A549 (cell line): ENCODE measurements at regions not wholly inside any gene's neighbourhood (a gene's known extent, or its start where the extent isn't known, plus 50 kb on each side); places are given as distances from the start of the nearest gene placed in this dataset.

Source experiments
- ATAC-seq, 2 experiments: fragments of 200-7000 bp in 1 of 2; fragments of >200 bp in 1 of 2; cut with Nextera tagmentation in 1 of 2; cut with Tn5 transposase in 1 of 2; 3 replicates each; pipeline versions ENCODE4 v1.8.0 to v1.9.1; 2018 to 2020; ENCODE audit warnings: mild to moderate bottlenecking in 1 of 2, moderate library complexity in 1 of 2
- CTCF ChIA-PET: fragments of 300-600 bp; sonication (Branson Sonifier 250); formaldehyde crosslinking; extraction: SDS; loops from one replicate; lab custom pipeline; 2021; ENCODE audit warnings: antibody characterized with exemption, inconsistent platforms; lab: Yijun Ruan, JAX
- POLR2A ChIA-PET: fragments of 350-600 bp; formaldehyde crosslinking; extraction: SDS; loops from one replicate; lab custom pipeline; 2021; ENCODE audit warnings: antibody characterized with exemption, inconsistent platforms; lab: Yijun Ruan, JAX
- DNase-seq, 2 experiments: peaks; one replicate each; pipeline versions ENCODE4 v3.0.0 to v3.0.0-alpha.2; 2011 to 2016; ENCODE audit warnings: low read depth in 1 of 2, low spot score in 1 of 2
- FAIRE-seq: peaks from 2 replicates; lab custom pipeline; 2011; peaks lifted over from hg19 to GRCh38; lab: Jason Lieb, UNC
- H3K27ac ChIP-seq, 2 experiments: fragments of >200 bp; sonication (Bioruptor Twin); formaldehyde crosslinking; 3 replicates each; pipeline ENCODE4 v1.5.1; 2016 to 2017
- H3K4me1 ChIP-seq: fragments of >200 bp; sonication (Bioruptor Twin); formaldehyde crosslinking; 3 replicates; pipeline ENCODE4 v1.6.1; 2016
- H3K4me2 ChIP-seq: fragments of >200 bp; sonication (Bioruptor Twin); formaldehyde crosslinking; 3 replicates; pipeline ENCODE4 v1.6.1; 2016
- H3K4me3 ChIP-seq: fragments of >200 bp; sonication (Bioruptor Twin); formaldehyde crosslinking; 3 replicates; pipeline ENCODE4 v1.5.1; 2016
- H3K9me3 ChIP-seq: fragments of >200 bp; sonication (Bioruptor Twin); formaldehyde crosslinking; 3 replicates; pipeline ENCODE4 v1.6.1; 2016
- ATOH8 ChIP-seq: fragments of 250-450 bp; sonication (Bioruptor Pico); IDR thresholded peaks from 2 replicates; pipeline ENCODE4 v1.5.0; 2020; ENCODE audit warnings: low read depth, mild to moderate bottlenecking, moderate library complexity
- BHLHE40 ChIP-seq: IDR thresholded peaks from 2 replicates; pipeline ENCODE4 v1.6.1; 2012; ENCODE audit warnings: low read depth, low read length, inconsistent platforms
- CEBPB ChIP-seq, 2 experiments: fragments of >200 bp in 1 of 2; sonication (Bioruptor Twin) in 1 of 2; formaldehyde crosslinking in 1 of 2; IDR thresholded peaks; 2 replicates each; pipeline ENCODE4 v1.6.1; 2012 to 2016
- CHD4 ChIP-seq: fragments of 200-600 bp; sonication (generic); IDR thresholded peaks from 2 replicates; pipeline ENCODE4 v1.6.1; 2016; ENCODE audit warnings: antibody characterized with exemption, mild to moderate bottlenecking, borderline replicate concordance
- CTCF ChIP-seq: fragments of >200 bp; sonication (Bioruptor Twin); formaldehyde crosslinking; IDR thresholded peaks from 3 replicates; pipeline ENCODE4 v1.5.1; 2016
- E2F6 ChIP-seq: IDR thresholded peaks from 2 replicates; pipeline ENCODE4 v1.6.1; 2012; ENCODE audit warnings: low read depth, borderline replicate concordance
- EHMT2 ChIP-seq: fragments of 200-600 bp; sonication (generic); IDR thresholded peaks from 2 replicates; pipeline ENCODE4 v1.6.1; 2016; ENCODE audit warnings: antibody characterized with exemption, low read depth, mild to moderate bottlenecking, moderate library complexity
- ELK1 ChIP-seq: fragments of 150-350 bp; IDR thresholded peaks from 2 replicates; pipeline ENCODE4 v1.6.1; 2014; ENCODE audit warnings: low read depth, mild to moderate bottlenecking, low read length
- EP300 ChIP-seq, 2 experiments: fragments of >200 bp; sonication (Bioruptor Twin); formaldehyde crosslinking; IDR thresholded peaks; 2 replicates in 1 of 2; 3 replicates in 1 of 2; pipeline ENCODE4 v1.6.1; 2016 to 2017
- FOSL2 ChIP-seq, 2 experiments: fragments of 450-650 bp in 1 of 2; fragments of >200 bp in 1 of 2; sonication (Bioruptor Twin) in 1 of 2; formaldehyde crosslinking; IDR thresholded peaks; 2 replicates each; pipeline versions ENCODE4 v1.5.0 to v1.6.1; 2016 to 2020; ENCODE audit warnings: mild to moderate bottlenecking in 1 of 2, moderate library complexity in 1 of 2
- HES2 ChIP-seq: fragments of >200 bp; sonication (Bioruptor Twin); formaldehyde crosslinking; IDR thresholded peaks from 2 replicates; pipeline ENCODE4 v1.6.1; 2016
- HOXB5 ChIP-seq: fragments of 250-450 bp; sonication (Bioruptor Pico); IDR thresholded peaks from 2 replicates; pipeline ENCODE4 v1.5.0; 2020; ENCODE audit warnings: mild to moderate bottlenecking, moderate library complexity
- KDM1A ChIP-seq: fragments of 200-600 bp; sonication (generic); IDR thresholded peaks from 2 replicates; pipeline ENCODE4 v1.6.1; 2016; ENCODE audit warnings: low read depth, mild to moderate bottlenecking
- MYC ChIP-seq: IDR thresholded peaks from 2 replicates; pipeline ENCODE4 v1.6.1; 2012; ENCODE audit warnings: mild to moderate bottlenecking, inconsistent platforms, low read length, improper control_type of control experiment, borderline replicate concordance
- NR3C1 ChIP-seq: fragments of >200 bp; sonication (Bioruptor Twin); formaldehyde crosslinking; IDR thresholded peaks from 3 replicates; pipeline ENCODE4 v1.6.1; 2017
- POLR2AphosphoS2 ChIP-seq: conservative IDR thresholded peaks from 2 replicates; pipeline ENCODE4 v1.6.1; 2012; ENCODE audit warnings: low read length, improper control_type of control experiment, inconsistent platforms
- RCOR1 ChIP-seq: fragments of 150-350 bp; IDR thresholded peaks from 2 replicates; pipeline ENCODE4 v1.6.1; 2014; ENCODE audit warnings: antibody characterized with exemption, low read length, low read depth
- SMC3 ChIP-seq: fragments of >200 bp; sonication (Bioruptor Twin); formaldehyde crosslinking; IDR thresholded peaks from 3 replicates; pipeline ENCODE4 v1.6.1; 2018; ENCODE audit warnings: inconsistent platforms
- SREBF2 ChIP-seq: fragments of 450-650 bp; IDR thresholded peaks from 2 replicates; pipeline ENCODE4 v1.6.1; 2014; ENCODE audit warnings: mild to moderate bottlenecking, moderate library complexity
- TP53 ChIP-seq: fragments of 250-450 bp; sonication (Bioruptor Pico); IDR thresholded peaks from 2 replicates; pipeline ENCODE4 v1.5.0; 2021; ENCODE audit warnings: mild to moderate bottlenecking, moderate library complexity
- ZC3H11A ChIP-seq: fragments of 450-650 bp; IDR thresholded peaks from 2 replicates; pipeline ENCODE4 v1.6.1; 2014; ENCODE audit warnings: antibody characterized with exemption, mild to moderate bottlenecking
- WGBS: methylation state at CpG from one replicate; pipeline ENCODE4 v1.1.6; 2017; ENCODE audit errors: missing lambda C conversion rate; 5-methylcytosine and 5-hydroxymethylcytosine counted together

GRCh38 chr3:1805331-1805730 lies 293.3 kb upstream of the CNTN4 start:
- CTCF ChIA-PET, result no interaction called here

GRCh38 chr3:1808590-1808989 lies 290.1 kb upstream of the CNTN4 start:
- H3K4me1 ChIP-seq, result no peaks in the 10 kb centered on the region
- ATAC-seq (no peak), DNase-seq (no peak), FAIRE-seq (no peak)
- H3K4me3 ChIP-seq, result no peak overlapping the region
- TF ChIP-seq POLR2AphosphoS2, result no peak
- TF ChIP-seq EHMT2, result no peak
- no peak for TF ChIP-seq NR3C1
- no peak for TF ChIP-seq CTCF
- no peak for TF ChIP-seq E2F6
- no peak for TF ChIP-seq RCOR1
- POLR2A ChIA-PET, result no interaction called here
- peaks cover 4% of the 10 kb centered on the region; the same call in 2 of the 3 replicates for H3K9me3 ChIP-seq
- no peak overlapping the region for H3K27ac ChIP-seq
- CTCF ChIA-PET, result no interaction called here
- WGBS, result 0% methylated on average over 1 of the region's 1 CpG
- H3K4me2 ChIP-seq, result no peak overlapping the region

More at GRCh38 chr3:1805331-1805730, 293.3 kb upstream of the CNTN4 start:
- Histone ChIP-seq H3K4me3 (no peak overlapping the region), H3K27ac (no peak overlapping the region), H3K9me3 (peaks cover 4% of the 10 kb centered on the region; the same call in 2 of the 3 replicates), H3K4me2 (no peak overlapping the region), H3K4me1 (no peaks in the 10 kb centered on the region)
- DNase-seq, result no peak
- no peak for ATAC-seq
- POLR2A ChIA-PET, result no interaction called here
- FAIRE-seq, result no peak
- TF ChIP-seq BHLHE40, result no peak
- TF ChIP-seq CEBPB (IDR thresholded peaks at IDR 0.05), result no peak
- no peak for TF ChIP-seq HOXB5 (CRISPR knock-in tag)
- no peak for TF ChIP-seq SMC3
- TF ChIP-seq ATOH8 (CRISPR knock-in tag), result no peak
- TF ChIP-seq MYC, result no peak
- TF ChIP-seq CHD4, result no peak
- TF ChIP-seq HES2, result no peak
- TF ChIP-seq TP53 (CRISPR knock-in tag), result no peak
- TF ChIP-seq SREBF2, result no peak
- no peak for TF ChIP-seq FOSL2 (IDR thresholded peaks at IDR 0.05)
- TF ChIP-seq FOSL2 (CRISPR knock-in tag; IDR thresholded peaks at IDR 0.05), result no peak
- TF ChIP-seq KDM1A, result no peak
- no peak for TF ChIP-seq EP300 (IDR thresholded peaks at IDR 0.05)
- TF ChIP-seq ELK1, result no peak
- WGBS, result 7% methylated on average over 3 of the region's 3 CpGs

- CTCF ChIA-PET, result no interaction called here
- no peak overlapping the region for H3K4me3 ChIP-seq
- H3K27ac ChIP-seq, result no peak overlapping the region
- TF ChIP-seq ZC3H11A, result no peak
- DNase-seq, result no peak
- POLR2A ChIA-PET, result no interaction called here
- ATAC-seq, result no peak
- H3K4me2 ChIP-seq, result no peak overlapping the region
- WGBS, result 2% methylated on average over 5 of the region's 5 CpGs
- FAIRE-seq, result no peak
- H3K4me1 ChIP-seq, result no peaks in the 10 kb centered on the region
- H3K9me3 ChIP-seq, result 0 out of 3 replicates have a peak, but pooled peaks cover 6% of the 10 kb centered on the region
Measured at GRCh38 chr3:1823867-1824266, 274.8 kb upstream of the CNTN4 start.
